Activated T-helper 1 cell treated with anti-CD3 and anti-CD28 coated beads, Interleukin-12 subunit alpha, Interleukin-12 subunit beta, Interleukin-2, Interleukin-4 antibody, amounts not matched to agents 30 ng/mL and 10 ng/mL and 1 ng/mL, durations not matched to agents 14 hours and 24 hours and 36 hours (primary cell): ENCODE measurements at regions not wholly inside any gene's neighbourhood (a gene's known extent, or its start where the extent isn't known, plus 50 kb on each side); places are given as distances from the start of the nearest gene placed in this dataset.
"Not testable (repeated sequence)": the region's sequence is repeated elsewhere in the genome, so short reads cannot be mapped to it uniquely, and the experiment has no call there.

Experiments
- DNase-seq: peaks from one replicate; pipeline ENCODE4 v3.0.0; 2021; ENCODE audit warnings: low spot score
- H3K27ac Mint-ChIP-seq: one replicate; pipeline ENCODE4 v1.8.0; 2021; ENCODE audit warnings: mild to moderate bottlenecking, mixed read lengths
- H3K27me3 Mint-ChIP-seq: one replicate; pipeline ENCODE4 v1.8.0; 2022; ENCODE audit warnings: mild to moderate bottlenecking, moderate library complexity, mixed read lengths; ENCODE audit not compliant: insufficient read depth
- H3K36me3 Mint-ChIP-seq: one replicate; pipeline ENCODE4 v1.8.0; 2021; ENCODE audit warnings: low read depth, mixed read lengths
- H3K4me1 Mint-ChIP-seq: one replicate; pipeline ENCODE4 v1.8.0; 2021; ENCODE audit warnings: low read depth, mixed read lengths
- H3K4me3 Mint-ChIP-seq: one replicate; pipeline ENCODE4 v1.8.0; 2021; ENCODE audit warnings: mild to moderate bottlenecking, moderate library complexity, mixed read lengths
- H3K9me3 Mint-ChIP-seq: one replicate; pipeline ENCODE4 v1.8.0; 2021; ENCODE audit warnings: mixed read lengths
- intact Hi-C: fragments of 100-400 bp; cut with micrococcal nuclease; formaldehyde crosslinking; loops from one replicate; pipeline ENCODE4 v1.15.1; 2024

DNA sequence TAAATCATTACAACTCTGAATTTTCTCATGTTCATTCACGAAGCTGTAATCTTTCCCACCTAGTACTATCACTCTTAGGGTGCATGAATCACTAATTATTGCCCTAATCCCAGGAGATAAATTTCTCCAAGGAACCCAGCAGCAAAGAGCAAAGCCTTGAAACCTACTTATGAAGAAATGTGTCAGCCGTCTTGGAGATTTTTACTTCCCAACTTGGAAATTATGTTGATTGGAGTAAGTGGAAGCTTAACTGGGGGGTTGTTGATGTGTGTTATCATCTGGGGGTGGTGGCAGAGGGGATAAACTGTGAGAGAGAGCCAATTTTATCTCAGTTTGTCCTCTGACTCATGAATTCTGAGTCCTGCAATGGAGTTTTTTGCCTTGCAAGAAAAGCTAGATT is 440.5 kb upstream of the WWC1 start:
- Mint-ChIP-seq H3K9me3 (peaks cover 1% of the 10 kb centered on the region), H3K27me3 (no peaks in the 10 kb centered on the region), H3K27ac (no peak overlapping the region), H3K36me3 (no peaks in the 10 kb centered on the region), H3K4me1 (no peaks in the 10 kb centered on the region), H3K4me3 (no peak overlapping the region)
- intact Hi-C loops = no loop called here
- no peak for DNase-seq

DNA sequence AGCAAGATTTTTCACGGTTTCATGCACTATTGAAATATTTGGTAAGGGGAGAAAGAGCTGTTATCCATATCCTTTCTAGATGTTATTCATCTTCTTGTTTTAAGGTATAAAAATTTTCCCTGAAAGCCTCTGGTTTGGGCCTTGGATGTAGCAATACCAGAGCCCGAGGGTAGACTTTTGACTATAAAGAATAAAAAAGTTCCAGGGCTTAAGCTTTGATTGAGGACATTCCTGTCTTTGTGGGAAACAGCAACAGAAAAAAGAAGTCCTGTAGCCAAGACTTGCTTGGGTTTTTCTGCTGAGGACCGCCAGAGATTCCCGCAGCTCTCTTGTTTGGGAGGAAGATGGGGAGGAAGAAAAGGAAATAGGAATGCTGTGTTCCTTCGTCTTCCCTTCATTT is 440.0 kb upstream of the WWC1 start:
- Mint-ChIP-seq H3K27ac (no peak overlapping the region), H3K36me3 (no peaks in the 10 kb centered on the region), H3K4me3 (no peak overlapping the region), H3K9me3 (no peaks in the 10 kb centered on the region), H3K27me3 (no peaks in the 10 kb centered on the region), H3K4me1 (no peaks in the 10 kb centered on the region)
- no peak for DNase-seq
- intact Hi-C loops = no loop called here

DNA sequence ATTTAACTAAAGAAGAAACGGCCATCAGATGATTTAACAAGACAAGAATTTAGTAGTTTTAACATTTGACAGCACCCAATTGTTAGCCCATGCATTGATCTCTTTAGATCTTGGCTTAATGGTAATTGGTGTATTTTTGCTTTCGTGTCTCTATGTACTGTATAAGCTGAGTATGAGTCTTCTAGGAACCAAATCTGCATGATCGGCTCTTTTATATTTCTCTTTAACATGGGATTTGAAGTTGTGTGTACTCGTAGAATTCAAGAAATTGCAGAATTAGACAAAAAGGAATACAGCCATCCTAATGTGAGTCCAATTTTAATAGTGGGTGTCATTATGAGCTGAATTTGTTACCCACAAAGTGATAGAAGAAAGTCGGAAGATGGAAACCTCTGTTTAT is 438.9 kb upstream of the WWC1 start:
- no peak overlapping the region for H3K27ac Mint-ChIP-seq
- no peaks in the 10 kb centered on the region for H3K9me3 Mint-ChIP-seq
- DNase-seq = no peak
- intact Hi-C loops = no loop called here
- no peaks in the 10 kb centered on the region for H3K4me1 Mint-ChIP-seq
- no peak overlapping the region for H3K4me3 Mint-ChIP-seq
- no peaks in the 10 kb centered on the region for H3K36me3 Mint-ChIP-seq
- H3K27me3 Mint-ChIP-seq = no peaks in the 10 kb centered on the region

DNA sequence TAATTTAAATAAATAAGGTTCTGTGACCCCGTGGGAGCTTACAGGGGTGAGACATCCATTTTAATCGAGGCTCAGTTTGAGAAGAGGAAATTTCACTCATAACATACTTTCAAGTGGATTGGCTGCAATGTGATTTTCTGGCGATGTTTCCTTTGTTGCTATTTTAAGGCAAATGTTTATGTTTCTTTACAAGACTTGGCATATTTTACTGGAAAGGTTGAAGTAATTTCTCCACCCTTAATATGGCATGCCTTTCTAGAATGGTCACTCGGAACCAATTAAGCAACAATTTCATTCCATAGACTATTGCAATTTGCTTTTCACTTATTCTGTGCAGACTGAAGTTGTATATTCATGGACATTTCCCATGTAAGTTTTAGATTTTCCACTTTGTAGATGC is 438.0 kb upstream of the WWC1 start:
- H3K27me3 Mint-ChIP-seq = no peaks in the 10 kb centered on the region
- DNase-seq = no peak
- no peaks in the 10 kb centered on the region for H3K36me3 Mint-ChIP-seq
- no peaks in the 10 kb centered on the region for H3K4me1 Mint-ChIP-seq
- H3K27ac Mint-ChIP-seq = no peak overlapping the region
- no peak overlapping the region for H3K4me3 Mint-ChIP-seq
- no peaks in the 10 kb centered on the region for H3K9me3 Mint-ChIP-seq
- intact Hi-C loops = no loop called here

DNA sequence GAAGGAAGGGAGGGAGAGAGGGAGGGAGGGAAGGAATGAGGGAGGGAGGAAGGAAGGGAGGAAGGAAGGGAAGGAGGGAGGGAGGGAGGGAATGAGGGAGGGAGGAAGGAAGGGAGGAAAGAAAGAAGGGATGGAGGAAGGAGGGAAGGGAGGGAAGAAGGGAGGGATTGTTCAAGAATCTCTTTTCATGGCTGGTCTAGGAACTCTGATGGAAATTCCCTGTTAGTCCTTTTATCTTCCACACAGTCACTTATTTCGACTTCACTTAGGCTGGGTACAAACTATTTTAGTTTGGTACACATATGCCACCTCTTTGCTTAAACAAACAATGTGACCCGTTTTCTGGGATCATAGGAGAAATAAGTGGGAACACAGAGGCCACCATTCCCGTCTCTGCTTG is 435.6 kb upstream of the WWC1 start:
- Mint-ChIP-seq H3K9me3 (no peaks in the 10 kb centered on the region), H3K27me3 (no peaks in the 10 kb centered on the region), H3K27ac (no peak overlapping the region), H3K36me3 (no peaks in the 10 kb centered on the region), H3K4me3 (no peak overlapping the region), H3K4me1 (no peaks in the 10 kb centered on the region)
- no peak for DNase-seq
- intact Hi-C loops = no loop called here

DNA sequence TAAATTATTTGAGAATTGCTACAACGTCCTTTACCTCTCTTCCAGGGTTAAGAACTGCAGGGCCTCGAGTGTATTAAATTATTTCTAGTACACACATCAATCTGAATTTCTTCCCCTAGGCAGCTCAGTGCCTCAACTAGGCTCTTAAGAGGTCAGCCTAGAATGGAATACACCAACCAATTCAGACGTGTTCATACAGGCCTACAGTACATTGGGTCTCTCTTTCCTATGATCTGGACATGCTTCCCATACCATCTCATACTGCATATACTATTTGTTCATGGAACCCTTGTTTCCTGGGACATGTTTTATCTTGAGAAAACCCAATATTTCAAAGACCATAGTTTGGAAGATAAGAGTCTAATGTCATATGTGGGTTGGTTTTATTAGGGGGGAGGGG is 434.1 kb upstream of the WWC1 start:
- Mint-ChIP-seq H3K9me3 (peaks cover 4% of the 10 kb centered on the region), H3K27ac (no peak overlapping the region), H3K4me1 (no peaks in the 10 kb centered on the region), H3K36me3 (no peaks in the 10 kb centered on the region), H3K4me3 (no peak overlapping the region), H3K27me3 (no peaks in the 10 kb centered on the region)
- intact Hi-C loops = no loop called here
- no peak for DNase-seq

DNA sequence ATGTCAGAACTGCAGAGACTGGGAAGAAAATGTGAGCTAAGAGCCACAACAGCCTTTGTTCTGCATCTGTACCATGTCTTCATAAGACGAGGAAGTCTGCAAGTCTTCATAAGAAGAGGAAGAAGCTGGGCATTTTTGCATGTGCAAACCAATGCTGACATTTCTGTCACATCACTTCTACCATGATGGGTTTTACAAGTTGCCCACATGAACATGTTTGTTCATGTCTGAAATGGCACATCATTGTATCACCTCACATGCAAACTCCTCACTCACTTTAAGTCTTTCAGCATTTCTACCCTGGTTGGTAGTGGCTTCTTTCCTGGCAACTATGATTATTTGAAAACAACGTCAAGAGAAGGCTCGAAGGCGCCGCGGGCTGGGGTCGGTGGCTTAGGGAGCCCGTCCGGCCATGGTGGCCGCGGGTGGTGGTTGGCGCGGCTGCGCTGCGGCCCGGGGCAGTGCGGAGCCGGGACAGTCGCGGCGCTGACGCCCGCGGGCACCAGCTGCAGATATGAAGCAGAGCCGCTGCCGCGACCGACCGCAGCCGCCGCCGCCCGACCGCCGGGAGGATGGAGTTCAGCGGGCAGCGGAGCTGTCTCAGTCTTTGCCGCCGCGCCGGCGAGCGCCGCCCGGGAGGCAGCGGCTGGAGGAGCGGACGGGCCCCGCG is 433.1 kb upstream of the WWC1 start:
- H3K9me3 Mint-ChIP-seq, H3K4me1 Mint-ChIP-seq, intact Hi-C loops, H3K4me3 Mint-ChIP-seq, H3K27me3 Mint-ChIP-seq, H3K36me3 Mint-ChIP-seq, H3K27ac Mint-ChIP-seq, DNase-seq: not testable (repeated sequence)

DNA sequence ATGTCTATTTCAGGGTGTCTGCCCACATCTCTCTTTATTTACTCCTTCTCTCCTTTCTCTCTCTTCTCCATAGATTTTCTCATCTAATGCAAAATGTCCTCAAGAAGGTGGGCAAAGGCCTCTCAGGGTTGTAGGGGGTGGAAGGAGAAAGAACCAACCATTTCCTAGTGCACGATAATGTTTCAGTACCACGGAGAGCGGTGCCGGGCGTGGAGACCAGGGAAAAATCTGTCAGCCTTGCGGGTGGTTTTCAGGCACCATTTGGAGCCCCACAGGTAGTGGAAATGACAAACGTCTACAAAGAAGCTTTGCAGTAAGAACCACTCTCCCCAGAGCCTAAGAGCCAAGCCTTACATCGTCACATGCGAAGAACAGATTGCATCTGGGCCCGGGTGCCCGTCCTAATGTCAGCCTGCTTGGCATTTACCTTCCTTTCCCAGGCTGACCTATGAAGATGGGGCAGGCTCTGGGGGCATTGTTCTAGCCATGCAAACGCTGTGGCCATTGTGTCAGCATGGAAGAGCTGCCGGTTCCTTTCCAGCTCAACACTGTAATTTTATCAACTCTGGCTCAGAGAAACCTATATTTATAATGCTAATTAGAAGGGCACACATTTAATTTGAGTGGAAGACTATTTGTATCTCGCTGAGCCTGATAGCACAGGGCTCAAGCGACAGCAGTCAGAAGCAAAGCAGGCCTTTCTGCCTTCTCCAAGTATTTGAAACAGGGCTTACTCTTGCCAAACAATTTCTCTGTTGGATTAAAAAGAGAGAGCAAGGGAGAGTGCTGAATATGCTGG is 430.1 kb upstream of the WWC1 start:
- no peaks in the 10 kb centered on the region for H3K36me3 Mint-ChIP-seq
- intact Hi-C loops = no loop called here
- DNase-seq = no peak
- no peak overlapping the region for H3K4me3 Mint-ChIP-seq
- peaks cover 4% of the 10 kb centered on the region for H3K9me3 Mint-ChIP-seq
- no peaks in the 10 kb centered on the region for H3K27me3 Mint-ChIP-seq
- H3K27ac Mint-ChIP-seq = no peak overlapping the region
- no peaks in the 10 kb centered on the region for H3K4me1 Mint-ChIP-seq

DNA sequence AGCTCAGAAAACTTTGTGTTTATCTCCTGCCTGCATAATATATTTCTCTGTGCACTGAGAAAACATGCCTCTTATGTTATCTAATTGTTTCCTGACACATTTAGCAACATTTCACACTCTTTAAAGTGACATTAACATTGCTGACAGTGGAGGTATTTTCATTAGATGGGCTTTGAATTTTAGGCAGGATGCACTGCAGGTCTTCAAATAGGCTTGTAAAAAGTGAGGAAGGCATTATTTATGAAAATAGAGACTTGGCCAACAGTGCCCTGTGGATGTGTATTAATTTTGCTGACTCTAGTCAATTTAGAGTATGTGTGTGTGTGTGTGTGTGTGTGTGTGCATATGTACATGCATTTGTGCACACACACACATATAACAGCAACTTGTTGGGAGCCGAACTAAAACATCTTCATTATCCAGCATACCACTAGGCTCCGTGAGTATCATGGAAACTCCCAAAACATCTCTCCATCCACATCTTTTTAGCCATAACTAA is 429.5 kb upstream of the WWC1 start:
- H3K27me3 Mint-ChIP-seq = no peaks in the 10 kb centered on the region
- H3K36me3 Mint-ChIP-seq = no peaks in the 10 kb centered on the region
- no peaks in the 10 kb centered on the region for H3K4me1 Mint-ChIP-seq
- intact Hi-C loops = no loop called here
- no peak for DNase-seq
- H3K4me3 Mint-ChIP-seq = no peak overlapping the region
- H3K9me3 Mint-ChIP-seq = peaks cover 4% of the 10 kb centered on the region
- no peak overlapping the region for H3K27ac Mint-ChIP-seq

DNA sequence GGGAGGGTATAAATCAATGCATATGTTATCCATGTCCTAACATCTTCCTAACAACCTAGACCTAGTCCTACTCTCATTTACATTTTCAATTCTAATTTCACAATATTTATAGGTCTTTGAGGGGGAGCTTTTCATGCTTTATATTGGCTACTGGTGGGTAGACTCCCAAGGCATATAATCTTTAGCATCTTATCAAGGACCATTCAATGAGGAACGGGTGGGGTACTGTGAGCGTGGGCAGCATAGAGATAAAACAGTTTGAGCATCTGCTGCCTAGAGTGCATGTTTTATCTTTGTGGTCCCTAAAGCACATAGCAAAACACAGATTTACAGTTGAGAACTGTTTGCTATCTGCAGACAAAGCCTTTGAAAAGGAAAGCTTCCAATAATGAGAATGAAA is 427.6 kb upstream of the WWC1 start:
- intact Hi-C loops = no loop called here
- DNase-seq = no peak
- Mint-ChIP-seq H3K4me3 (no peak overlapping the region), H3K9me3 (peaks cover 4% of the 10 kb centered on the region), H3K36me3 (no peaks in the 10 kb centered on the region), H3K27ac (no peak overlapping the region), H3K27me3 (no peaks in the 10 kb centered on the region), H3K4me1 (no peaks in the 10 kb centered on the region)

DNA sequence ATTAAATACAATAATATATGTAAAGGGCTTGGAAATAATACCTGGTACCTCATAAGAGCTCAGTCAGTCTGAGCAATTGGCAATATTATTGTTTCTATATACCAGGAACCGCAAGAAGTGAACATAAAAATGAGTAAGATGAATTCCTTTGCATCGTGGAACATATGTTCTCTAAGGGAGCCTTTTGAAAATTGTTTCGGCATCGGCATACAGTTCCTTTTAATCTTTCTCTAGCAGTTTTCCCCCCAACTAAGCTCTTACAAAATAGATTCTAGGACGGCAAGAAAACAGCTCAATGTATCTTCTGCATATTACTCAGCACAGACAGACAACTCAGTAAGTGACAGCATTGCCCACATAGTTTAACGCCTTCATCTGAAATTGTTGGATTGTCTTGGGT is 426.6 kb upstream of the WWC1 start:
- H3K36me3 Mint-ChIP-seq = no peaks in the 10 kb centered on the region
- H3K27ac Mint-ChIP-seq = no peak overlapping the region
- H3K27me3 Mint-ChIP-seq = no peaks in the 10 kb centered on the region
- DNase-seq = no peak
- intact Hi-C loops = no loop called here
- H3K4me1 Mint-ChIP-seq = no peaks in the 10 kb centered on the region
- H3K9me3 Mint-ChIP-seq = peaks cover 4% of the 10 kb centered on the region
- no peak overlapping the region for H3K4me3 Mint-ChIP-seq

DNA sequence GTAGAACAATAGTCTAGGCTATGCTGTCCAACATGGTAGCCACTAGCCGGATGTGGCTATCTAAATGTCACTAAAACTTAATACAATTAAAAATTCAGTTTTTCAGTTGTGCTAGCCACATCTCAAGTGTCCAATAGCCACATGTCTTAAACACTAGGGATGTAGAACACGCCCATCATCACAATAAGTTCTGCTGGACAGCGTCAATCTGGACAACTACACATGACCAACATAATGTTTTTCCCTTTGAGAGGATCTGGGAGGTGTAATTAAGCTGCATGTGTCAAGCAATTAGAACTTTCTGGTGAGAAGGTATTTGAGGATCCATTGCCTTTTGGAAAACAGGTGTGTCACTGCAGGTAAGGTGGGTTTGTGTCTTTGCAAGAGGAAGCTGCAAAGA is 424.6 kb upstream of the WWC1 start:
- Mint-ChIP-seq H3K4me3 (no peak overlapping the region), H3K27ac (no peak overlapping the region), H3K9me3 (no peaks in the 10 kb centered on the region), H3K36me3 (no peaks in the 10 kb centered on the region), H3K27me3 (no peaks in the 10 kb centered on the region), H3K4me1 (no peaks in the 10 kb centered on the region)
- DNase-seq = no peak
- intact Hi-C loops = no loop called here

DNA sequence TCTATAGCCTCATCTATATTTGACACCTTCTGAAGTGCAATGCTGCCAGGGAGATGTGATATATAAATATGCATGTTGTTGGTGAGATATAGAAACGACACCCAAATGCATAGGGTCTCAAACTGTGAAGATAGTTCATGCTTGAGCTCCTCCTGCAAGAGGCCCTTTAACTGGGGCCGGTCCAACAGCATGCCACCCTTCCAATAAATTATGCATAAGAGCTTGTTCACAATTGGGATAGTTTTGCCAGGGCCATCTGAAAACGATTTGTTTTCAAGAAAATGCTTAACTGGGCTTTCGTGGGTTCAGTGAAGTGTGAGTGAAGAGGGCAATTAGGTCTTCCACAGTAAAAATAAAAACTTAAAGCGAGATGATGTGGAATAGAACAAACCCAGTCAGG is 424.2 kb upstream of the WWC1 start:
- intact Hi-C loops = no loop called here
- H3K9me3 Mint-ChIP-seq = no peaks in the 10 kb centered on the region
- DNase-seq = no peak
- no peak overlapping the region for H3K4me3 Mint-ChIP-seq
- no peaks in the 10 kb centered on the region for H3K36me3 Mint-ChIP-seq
- H3K27ac Mint-ChIP-seq = no peak overlapping the region
- H3K4me1 Mint-ChIP-seq = no peaks in the 10 kb centered on the region
- no peaks in the 10 kb centered on the region for H3K27me3 Mint-ChIP-seq
